Trophoblast cell (in vitro differentiated cells and primary cell): ENCODE measurements at regions not wholly inside any gene's neighbourhood (a gene's known extent, or its start where the extent isn't known, plus 50 kb on each side); places are given as distances from the start of the nearest gene placed in this dataset.
A peak's percentile ranks its signal among the peaks of the same experiment; 100 is the strongest.

ENCODE experiments used
- DNase-seq, 2 donors: peaks; one replicate each; pipeline ENCODE4 v3.0.0-alpha.2; 2016
- H2AFZ ChIP-seq: 2 replicates; pipeline ENCODE4 v1.6.1; 2013; ENCODE audit warnings: low read length, moderate library complexity, mild to moderate bottlenecking; ENCODE audit not compliant: insufficient read depth, poor library complexity
- H2AK5ac ChIP-seq: 2 replicates; pipeline ENCODE4 v1.6.1; 2013; ENCODE audit warnings: mild to moderate bottlenecking, low read length
- H2BK120ac ChIP-seq: 2 replicates; pipeline ENCODE4 v1.6.1; 2013; ENCODE audit warnings: low read length, mild to moderate bottlenecking, moderate library complexity; ENCODE audit not compliant: insufficient read depth, poor library complexity
- H2BK12ac ChIP-seq: 2 replicates; pipeline ENCODE4 v1.6.1; 2013; ENCODE audit warnings: mild to moderate bottlenecking, low read length, moderate library complexity
- H2BK5ac ChIP-seq: 2 replicates; pipeline ENCODE4 v1.6.1; 2013; ENCODE audit warnings: low read length, low read depth, moderate library complexity, mild to moderate bottlenecking; ENCODE audit not compliant: poor library complexity
- H3K14ac ChIP-seq: 2 replicates; pipeline ENCODE4 v1.6.1; 2013; ENCODE audit warnings: mild to moderate bottlenecking, low read length
- H3K18ac ChIP-seq: 2 replicates; pipeline ENCODE4 v1.6.1; 2013; ENCODE audit warnings: mild to moderate bottlenecking, low read length
- H3K23ac ChIP-seq: 2 replicates; pipeline ENCODE4 v1.6.1; 2013; ENCODE audit warnings: low read length
- H3K27ac ChIP-seq: 2 replicates; pipeline ENCODE4 v1.5.1; 2013; ENCODE audit warnings: low read depth, mild to moderate bottlenecking, inconsistent platforms, low read length, moderate library complexity
- H3K27me3 ChIP-seq: 2 replicates; pipeline ENCODE4 v1.6.1; 2013; ENCODE audit warnings: inconsistent platforms, mild to moderate bottlenecking, low read length, moderate library complexity; ENCODE audit not compliant: insufficient read depth
- H3K36me3 ChIP-seq, 2 experiments: 1 replicate in 1 of 2; 2 replicates in 1 of 2; pipeline ENCODE4 v1.6.1; 2013; ENCODE audit warnings: low read length in 2 of 2, mild to moderate bottlenecking in 2 of 2, moderate library complexity in 1 of 2; ENCODE audit not compliant: insufficient read depth in 2 of 2, control insufficient read depth in 1 of 2
- H3K4ac ChIP-seq: 2 replicates; pipeline ENCODE4 v1.6.1; 2013; ENCODE audit warnings: low read depth, mild to moderate bottlenecking, low read length, moderate library complexity
- H3K4me1 ChIP-seq, 2 experiments: 1 replicate in 1 of 2; 2 replicates in 1 of 2; pipeline ENCODE4 v1.6.1; 2013; ENCODE audit warnings: low read length in 2 of 2, mild to moderate bottlenecking in 2 of 2, moderate library complexity in 1 of 2; ENCODE audit not compliant: insufficient read depth in 2 of 2, control insufficient read depth in 1 of 2
- H3K4me2 ChIP-seq: 2 replicates; pipeline ENCODE4 v1.6.1; 2013; ENCODE audit warnings: inconsistent platforms, mild to moderate bottlenecking, low read length, moderate library complexity
- H3K4me3 ChIP-seq: 2 replicates; pipeline ENCODE4 v1.5.1; 2013; ENCODE audit warnings: mild to moderate bottlenecking, low read depth, low read length, inconsistent platforms
- H3K79me1 ChIP-seq: one replicate; pipeline ENCODE4 v1.6.1; 2013; ENCODE audit warnings: low read length
- H3K79me2 ChIP-seq: 2 replicates; pipeline ENCODE4 v1.6.1; 2013; ENCODE audit warnings: low read length, mild to moderate bottlenecking; ENCODE audit not compliant: control insufficient read depth, insufficient read depth, poor library complexity
- H3K9ac ChIP-seq: 2 replicates; pipeline ENCODE4 v1.6.1; 2013; ENCODE audit warnings: mild to moderate bottlenecking, low read length
- H3K9me3 ChIP-seq: 2 replicates; pipeline ENCODE4 v1.6.1; 2013; ENCODE audit warnings: low read depth, mild to moderate bottlenecking, control low read depth, inconsistent platforms, low read length; ENCODE audit not compliant: insufficient read depth
- H4K12ac ChIP-seq: 2 replicates; pipeline ENCODE4 v1.6.1; 2013; ENCODE audit warnings: low read depth, mild to moderate bottlenecking, low read length, moderate library complexity
- H4K8ac ChIP-seq: 2 replicates; pipeline ENCODE4 v1.6.1; 2013; ENCODE audit warnings: low read depth, mild to moderate bottlenecking, low read length, moderate library complexity
- H4K91ac ChIP-seq: one replicate; pipeline ENCODE4 v1.6.1; 2013; ENCODE audit warnings: low read depth, mild to moderate bottlenecking, low read length, moderate library complexity
- WGBS: extraction: QIAGEN DNeasy Blood & Tissue Kit; methylation state at CpG from one replicate; pipeline ENCODE4 v1.1.7; 2013; ENCODE audit warnings: missing lambda C conversion rate; ENCODE audit not compliant: insufficient read length, insufficient coverage; ENCODE audit errors: extremely low coverage; 5-methylcytosine and 5-hydroxymethylcytosine counted together

GRCh38 chr5:152853361-152853760 is 448.3 kb upstream of the NMUR2 start:
- no peaks in the 10 kb centered on the region for H3K79me2 ChIP-seq
- no peak overlapping the region for H2BK120ac ChIP-seq
- no peak overlapping the region for H3K18ac ChIP-seq
- no peak overlapping the region for H3K9ac ChIP-seq
- H3K4me3 ChIP-seq = no peak overlapping the region
- WGBS = no CpG with 5 or more reads among the region's 2 CpGs
- no peak overlapping the region for H2BK12ac ChIP-seq
- no peak overlapping the region for H2AK5ac ChIP-seq
- H3K14ac ChIP-seq = no peak overlapping the region
- H3K27me3 ChIP-seq = no peaks in the 10 kb centered on the region
- no peaks in the 10 kb centered on the region for H3K36me3 ChIP-seq
- H3K4ac ChIP-seq = no peak overlapping the region
- no peak overlapping the region for H3K27ac ChIP-seq
- no peak overlapping the region for H4K8ac ChIP-seq
- DNase-seq = no peak
- H3K79me1 ChIP-seq = no peaks in the 10 kb centered on the region
- H2AFZ ChIP-seq = no peak overlapping the region
- no peaks in the 10 kb centered on the region for H3K4me1 ChIP-seq
- no peak overlapping the region for H2BK5ac ChIP-seq
- no peak overlapping the region for H3K23ac ChIP-seq
- no peaks in the 10 kb centered on the region for H3K9me3 ChIP-seq
- H3K4me2 ChIP-seq = no peak overlapping the region
- no peak overlapping the region for H4K91ac ChIP-seq
- no peak overlapping the region for H4K12ac ChIP-seq

GRCh38 chr5:152855441-152855840 is 450.4 kb upstream of the NMUR2 start:
- Histone ChIP-seq H3K18ac (no peak overlapping the region), H3K79me2 (no peaks in the 10 kb centered on the region), H3K9me3 (no peaks in the 10 kb centered on the region), H2BK12ac (no peak overlapping the region), H4K91ac (no peak overlapping the region), H2BK5ac (no peak overlapping the region), H3K4me1 (no peaks in the 10 kb centered on the region), H3K36me3 (no peaks in the 10 kb centered on the region), H3K79me1 (no peaks in the 10 kb centered on the region), H3K14ac (no peak overlapping the region), H3K4ac (no peak overlapping the region), H3K23ac (no peak overlapping the region), H3K4me3 (no peak overlapping the region), H3K9ac (no peak overlapping the region), H3K4me2 (no peak overlapping the region), H4K8ac (no peak overlapping the region), H4K12ac (no peak overlapping the region), H2AFZ (no peak overlapping the region), H2AK5ac (no peak overlapping the region), H3K27me3 (no peaks in the 10 kb centered on the region), H2BK120ac (no peak overlapping the region), H3K27ac (no peak overlapping the region)
- peak in 1 of 2 donors; percentile 30 for DNase-seq
- no CpG with 5 or more reads among the region's 4 CpGs for WGBS

- no peaks in the 10 kb centered on the region for H3K4me1 ChIP-seq
- H3K27me3 ChIP-seq = no peaks in the 10 kb centered on the region
- no peak overlapping the region for H3K27ac ChIP-seq
- H4K91ac ChIP-seq = no peak overlapping the region
- H4K8ac ChIP-seq = no peak overlapping the region
- no peaks in the 10 kb centered on the region for H3K79me1 ChIP-seq
- no peak overlapping the region for H3K23ac ChIP-seq
- no peak overlapping the region for H2BK5ac ChIP-seq
- H3K9ac ChIP-seq = no peak overlapping the region
- H3K9me3 ChIP-seq = no peaks in the 10 kb centered on the region
- no peak overlapping the region for H3K18ac ChIP-seq
- no peak overlapping the region for H3K4me3 ChIP-seq
- no peak overlapping the region for H2AK5ac ChIP-seq
- H3K4ac ChIP-seq = no peak overlapping the region
- no peak overlapping the region for H4K12ac ChIP-seq
- no peak overlapping the region for H3K4me2 ChIP-seq
- no peaks in the 10 kb centered on the region for H3K36me3 ChIP-seq
- no peak overlapping the region for H3K14ac ChIP-seq
- H2BK12ac ChIP-seq = no peak overlapping the region
- no peak overlapping the region for H2AFZ ChIP-seq
- H2BK120ac ChIP-seq = no peak overlapping the region
- DNase-seq = peak in 1 of 2 donors; percentile 4
- WGBS = no CpG with 5 or more reads among the region's 3 CpGs
- no peaks in the 10 kb centered on the region for H3K79me2 ChIP-seq
These were observed 456.2 kb upstream of the NMUR2 start for GRCh38 chr5:152861231-152861630.

- no peak overlapping the region for H3K14ac ChIP-seq
- H3K23ac ChIP-seq = no peak overlapping the region
- no peak overlapping the region for H3K4me3 ChIP-seq
- H3K27ac ChIP-seq = no peak overlapping the region
- no peaks in the 10 kb centered on the region for H3K27me3 ChIP-seq
- no CpG with 5 or more reads among the region's 3 CpGs for WGBS
- H4K8ac ChIP-seq = no peak overlapping the region
- no peak overlapping the region for H3K4me2 ChIP-seq
- H3K9me3 ChIP-seq = no peaks in the 10 kb centered on the region
- H3K79me2 ChIP-seq = no peaks in the 10 kb centered on the region
- H3K36me3 ChIP-seq = no peaks in the 10 kb centered on the region
- no peak overlapping the region for H2AFZ ChIP-seq
- H2BK12ac ChIP-seq = no peak overlapping the region
- H2AK5ac ChIP-seq = no peak overlapping the region
- H3K4me1 ChIP-seq = no peaks in the 10 kb centered on the region
- H3K18ac ChIP-seq = no peak overlapping the region
- no peak overlapping the region for H4K12ac ChIP-seq
- no peak for DNase-seq
- no peak overlapping the region for H3K9ac ChIP-seq
- H3K4ac ChIP-seq = no peak overlapping the region
- no peak overlapping the region for H2BK5ac ChIP-seq
- no peaks in the 10 kb centered on the region for H3K79me1 ChIP-seq
- no peak overlapping the region for H2BK120ac ChIP-seq
- H4K91ac ChIP-seq = no peak overlapping the region
These were observed 459.4 kb upstream of the NMUR2 start for GRCh38 chr5:152864447-152864846.
